ENCODE measurements at regions not wholly inside any gene's neighbourhood (a gene's known extent, or its start where the extent isn't known, plus 50 kb on each side); places are given as distances from the start of the nearest gene placed in this dataset.

- DNase-seq, result no peak
These were observed 317.1 kb upstream of the CLINT1 start for GRCh38 chr5:158175934-158176481.

- peak; percentile 74 for DNase-seq
These were observed 316.2 kb upstream of the CLINT1 start for GRCh38 chr5:158174918-158175851.

- DNase-seq, result no peak
These were observed 315.1 kb upstream of the CLINT1 start for GRCh38 chr5:158174026-158174425.

- no peak for DNase-seq
These were observed 313.1 kb upstream of the CLINT1 start for GRCh38 chr5:158172005-158172404.

- no peak for DNase-seq
These were observed 311.6 kb upstream of the CLINT1 start for GRCh38 chr5:158170534-158170933.

- DNase-seq, result no peak
These were observed 311.1 kb upstream of the CLINT1 start for GRCh38 chr5:158170060-158170459.

- no peak for DNase-seq
These were observed 307.5 kb upstream of the CLINT1 start for GRCh38 chr5:158166424-158166823.

- DNase-seq, result no peak
These were observed 306.7 kb upstream of the CLINT1 start for GRCh38 chr5:158165647-158166046.

- DNase-seq, result no peak
These were observed 305.5 kb upstream of the CLINT1 start for GRCh38 chr5:158164296-158165047.

GRCh38 chr5:158163451-158164295, 304.7 kb upstream of the CLINT1 start:
- no peak for DNase-seq

GRCh38 chr5:158162479-158163034, 303.6 kb upstream of the CLINT1 start:
- no peak for DNase-seq

- DNase-seq, result no peak
These were observed 303.1 kb upstream of the CLINT1 start for GRCh38 chr5:158162026-158162425.

- DNase-seq, result no peak
These were observed 300.7 kb upstream of the CLINT1 start for GRCh38 chr5:158159621-158160020.

- no peak for DNase-seq
These were observed 297.0 kb upstream of the CLINT1 start for GRCh38 chr5:158155811-158156505.

- DNase-seq, result no peak
These were observed 296.1 kb upstream of the CLINT1 start for GRCh38 chr5:158155067-158155466.

- DNase-seq, result no peak
These were observed 295.5 kb upstream of the CLINT1 start for GRCh38 chr5:158154226-158155005.

GRCh38 chr5:158153508-158153907, 294.6 kb upstream of the CLINT1 start:
- no peak for DNase-seq

- no peak for DNase-seq
These were observed 293.2 kb upstream of the CLINT1 start for GRCh38 chr5:158152136-158152535.

- DNase-seq, result no peak
These were observed 288.3 kb upstream of the CLINT1 start for GRCh38 chr5:158147227-158147626.

- no peak for DNase-seq
These were observed 286.9 kb upstream of the CLINT1 start for GRCh38 chr5:158145827-158146226.

GRCh38 chr5:158143081-158143480, 284.1 kb upstream of the CLINT1 start:
- DNase-seq, result no peak
